ENCODE measurements at regions not wholly inside any gene's neighbourhood (a gene's known extent, or its start where the extent isn't known, plus 50 kb on each side); places are given as distances from the start of the nearest gene placed in this dataset.

DNA sequence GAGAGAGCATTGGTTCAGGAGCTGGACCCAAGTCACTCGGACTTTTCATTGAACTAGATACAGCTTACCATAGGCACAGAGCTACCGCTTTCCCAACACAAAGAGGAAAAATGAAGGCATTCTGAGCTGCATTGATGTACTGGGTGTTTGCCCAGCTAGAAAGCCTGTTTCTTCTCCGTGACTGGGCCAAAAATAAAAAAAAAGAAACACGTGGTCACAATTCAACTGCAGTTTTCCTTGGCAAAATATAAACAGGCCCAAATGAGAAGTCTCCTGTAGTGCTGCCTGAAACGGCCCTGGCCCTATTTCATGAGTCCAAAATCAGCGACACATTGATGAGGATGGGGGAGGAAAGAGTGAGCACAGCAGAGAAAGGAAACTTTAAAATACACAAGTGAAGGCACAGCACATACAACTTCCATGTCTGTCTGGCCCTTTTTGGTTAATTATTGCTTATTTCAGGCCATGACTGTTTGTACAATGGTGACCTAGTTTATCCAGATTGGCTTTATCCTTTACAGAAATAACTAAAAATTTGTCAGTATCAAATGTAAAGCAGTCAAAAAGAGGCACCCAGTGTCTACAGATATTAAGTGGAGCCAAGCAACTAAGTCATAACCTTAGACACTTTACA, 179.7 kb downstream of the ICOS start:
- no peak for TF ChIP-seq POLR2A (IDR thresholded peaks at IDR 0.05)
- TF ChIP-seq, protein P1, sequence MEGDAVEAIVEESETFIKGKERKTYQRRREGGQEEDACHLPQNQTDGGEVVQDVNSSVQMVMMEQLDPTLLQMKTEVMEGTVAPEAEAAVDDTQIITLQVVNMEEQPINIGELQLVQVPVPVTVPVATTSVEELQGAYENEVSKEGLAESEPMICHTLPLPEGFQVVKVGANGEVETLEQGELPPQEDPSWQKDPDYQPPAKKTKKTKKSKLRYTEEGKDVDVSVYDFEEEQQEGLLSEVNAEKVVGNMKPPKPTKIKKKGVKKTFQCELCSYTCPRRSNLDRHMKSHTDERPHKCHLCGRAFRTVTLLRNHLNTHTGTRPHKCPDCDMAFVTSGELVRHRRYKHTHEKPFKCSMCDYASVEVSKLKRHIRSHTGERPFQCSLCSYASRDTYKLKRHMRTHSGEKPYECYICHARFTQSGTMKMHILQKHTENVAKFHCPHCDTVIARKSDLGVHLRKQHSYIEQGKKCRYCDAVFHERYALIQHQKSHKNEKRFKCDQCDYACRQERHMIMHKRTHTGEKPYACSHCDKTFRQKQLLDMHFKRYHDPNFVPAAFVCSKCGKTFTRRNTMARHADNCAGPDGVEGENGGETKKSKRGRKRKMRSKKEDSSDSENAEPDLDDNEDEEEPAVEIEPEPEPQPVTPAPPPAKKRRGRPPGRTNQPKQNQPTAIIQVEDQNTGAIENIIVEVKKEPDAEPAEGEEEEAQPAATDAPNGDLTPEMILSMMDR (IDR thresholded peaks at IDR 0.05), result no peak
